ENCODE measurements at regions not wholly inside any gene's neighbourhood (a gene's known extent, or its start where the extent isn't known, plus 50 kb on each side); places are given as distances from the start of the nearest gene placed in this dataset.

DNA sequence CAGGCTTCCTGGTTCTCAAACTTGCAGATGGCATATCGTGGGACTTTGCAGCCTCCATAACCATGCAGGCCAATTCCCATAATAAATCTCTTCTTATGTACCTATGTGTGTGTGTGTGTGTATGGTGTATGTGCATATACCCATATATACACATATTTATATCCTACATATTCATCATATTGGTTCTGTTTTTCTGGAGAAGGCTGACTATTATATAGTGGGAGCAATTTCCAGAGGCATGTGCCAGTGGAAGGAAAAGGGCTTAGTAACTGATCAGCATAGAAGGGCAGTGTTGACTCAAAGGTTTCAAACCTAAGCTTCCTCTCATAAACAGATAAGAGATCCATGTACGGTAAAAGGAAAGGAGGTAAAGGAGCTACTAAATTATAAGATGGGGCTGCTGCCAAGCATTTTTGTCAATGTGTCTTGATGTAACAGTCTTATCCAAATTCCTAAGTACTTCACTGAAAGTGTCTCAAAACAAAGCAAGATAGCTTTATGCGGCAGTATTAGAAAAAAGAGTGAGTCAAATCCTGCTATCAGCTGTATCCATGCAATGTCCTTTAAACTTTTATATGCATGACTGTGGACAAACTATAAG is 432.1 kb downstream of the TBC1D4 start:
- ATAC-seq (ENCODE audit: low read depth in 2 of 2), result no peak
- Mint-ChIP-seq H3K27ac (no peak overlapping the region), H3K4me1 (no peaks in the 10 kb centered on the region), H3K27me3 (peaks cover 0 to 4% (median 0%) of the 10 kb centered on the region in 3 donors), H3K4me3 (no peak overlapping the region), H3K9me3 (peaks cover 0 to 15% (median 6%) of the 10 kb centered on the region in 7 donors), H3K36me3 (no peaks in the 10 kb centered on the region)
- DNase-seq, result no peak

DNA sequence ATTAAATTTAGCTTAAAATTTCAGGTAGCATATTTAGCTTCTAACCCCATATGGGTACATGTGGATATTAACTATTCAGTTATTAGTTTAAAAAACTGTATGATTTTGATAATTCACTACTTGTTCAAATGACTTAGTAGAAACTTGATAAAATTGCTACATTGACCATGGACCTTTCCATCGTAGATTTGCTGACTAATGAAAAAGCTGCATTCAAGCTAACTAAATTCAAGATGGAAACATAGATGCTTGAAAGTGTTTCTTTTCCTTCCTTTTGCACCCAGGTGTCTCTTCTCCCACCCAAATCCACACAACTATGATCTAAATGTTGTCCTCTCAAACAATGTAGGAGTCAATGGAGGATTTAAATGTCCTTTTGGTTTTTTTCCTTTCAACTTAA is 439.2 kb downstream of the TBC1D4 start:
- H3K27me3 Mint-ChIP-seq, result no peaks in the 10 kb centered on the region
- H3K36me3 Mint-ChIP-seq, result no peaks in the 10 kb centered on the region
- no peak overlapping the region for H3K27ac Mint-ChIP-seq
- DNase-seq (no peak), ATAC-seq (ENCODE audit: low read depth in 2 of 2) (no peak)
- H3K4me3 Mint-ChIP-seq, result no peak overlapping the region
- no peaks in the 10 kb centered on the region for H3K4me1 Mint-ChIP-seq
- H3K9me3 Mint-ChIP-seq, result peaks cover 0 to 14% (median 8%) of the 10 kb centered on the region in 7 donors

DNA sequence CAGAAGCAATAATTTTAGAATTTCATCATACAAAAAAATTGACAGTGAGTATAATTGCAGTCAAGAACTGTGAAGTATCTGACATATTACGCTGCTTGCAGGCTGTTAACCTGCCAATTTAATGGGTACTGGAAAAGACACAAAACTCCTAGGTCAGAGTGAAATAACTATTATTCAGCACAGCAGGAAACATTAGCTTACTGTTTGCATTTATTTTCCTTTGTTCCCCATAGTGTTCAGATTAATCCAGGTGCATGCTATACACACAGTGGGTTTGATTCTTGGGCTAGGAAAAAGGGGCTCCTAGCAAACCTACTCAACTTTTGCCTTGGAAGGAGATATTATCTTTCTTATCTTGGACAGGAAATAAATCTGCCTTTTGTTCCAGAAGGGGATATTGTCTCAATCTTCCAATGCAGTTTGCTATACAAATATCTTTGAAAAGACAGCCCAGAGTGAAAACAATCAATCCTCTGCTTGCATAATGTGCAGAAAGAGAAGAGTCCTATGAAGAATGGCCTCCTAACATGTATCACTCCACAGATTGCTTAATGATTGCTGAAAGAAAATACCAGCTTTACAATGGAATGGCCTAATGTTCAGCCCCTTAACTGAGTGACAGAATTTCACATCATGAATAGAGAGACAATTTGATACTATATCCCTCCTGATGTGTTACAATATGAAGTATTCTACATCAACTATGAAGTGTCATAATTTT is 443.4 kb downstream of the TBC1D4 start:
- ATAC-seq (ENCODE audit: low read depth in 2 of 2) (no peak), DNase-seq (no peak)
- Mint-ChIP-seq H3K9me3 (peaks cover 5 to 36% (median 15%) of the 10 kb centered on the region in 7 donors), H3K36me3 (no peaks in the 10 kb centered on the region), H3K27me3 (no peaks in the 10 kb centered on the region), H3K27ac (no peak overlapping the region), H3K4me3 (no peak overlapping the region), H3K4me1 (no peaks in the 10 kb centered on the region)

DNA sequence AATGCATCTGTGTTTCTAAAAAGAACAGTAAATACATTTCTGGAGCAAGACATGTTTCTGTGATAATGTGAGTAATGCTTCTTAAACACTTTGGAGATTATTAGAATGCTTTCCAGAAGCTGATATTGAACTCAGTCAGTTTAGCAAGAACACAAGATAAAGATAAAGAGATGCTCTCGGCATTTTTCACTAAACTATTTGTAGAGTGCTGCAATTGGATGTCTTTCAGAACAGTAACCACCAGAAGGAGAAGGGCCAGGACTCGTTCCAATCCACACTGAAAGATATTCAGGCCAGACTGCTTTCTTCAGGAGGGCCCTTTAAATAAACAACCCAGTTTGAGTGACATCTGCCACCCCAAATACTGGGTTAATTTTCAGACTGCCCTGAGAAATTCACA is 456.0 kb downstream of the TBC1D4 start:
- no peak for ATAC-seq (ENCODE audit: low read depth in 2 of 2)

DNA sequence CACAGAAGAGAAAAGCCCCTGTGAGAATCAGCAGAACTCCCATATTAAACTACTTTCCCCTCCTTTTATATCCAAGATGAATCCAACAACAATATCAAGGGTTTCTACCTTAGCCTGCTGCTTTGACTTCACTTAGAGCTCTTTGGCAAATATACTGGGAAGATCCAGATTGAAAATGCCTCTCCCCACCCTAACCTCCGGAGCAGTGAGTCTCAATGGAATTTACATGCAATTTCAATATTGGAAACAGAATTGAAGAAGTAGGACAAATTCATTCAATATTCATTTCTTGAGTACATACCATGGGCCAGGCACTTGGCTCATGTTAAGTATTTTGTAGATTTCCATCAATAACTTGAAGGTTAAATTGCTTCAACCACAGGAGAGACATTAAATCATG is 457.4 kb downstream of the TBC1D4 start:
- no peak for DNase-seq
- no peaks in the 10 kb centered on the region for H3K4me1 Mint-ChIP-seq
- H3K9me3 Mint-ChIP-seq, result peaks cover 5 to 17% (median 8%) of the 10 kb centered on the region in 7 donors
- no peak overlapping the region for H3K4me3 Mint-ChIP-seq
- no peak overlapping the region for H3K27ac Mint-ChIP-seq
- peaks cover 0 to 7% of the 10 kb centered on the region in 2 donors for H3K36me3 Mint-ChIP-seq
- no peak for ATAC-seq (ENCODE audit: low read depth in 2 of 2)
- H3K27me3 Mint-ChIP-seq, result no peaks in the 10 kb centered on the region

More for the DNA sequence above, 456.0 kb downstream of the TBC1D4 start:
- peaks cover 7 to 24% (median 13%) of the 10 kb centered on the region in 7 donors for H3K9me3 Mint-ChIP-seq
- peaks cover 0 to 7% of the 10 kb centered on the region in 2 donors for H3K36me3 Mint-ChIP-seq
- no peaks in the 10 kb centered on the region for H3K27me3 Mint-ChIP-seq
- H3K4me1 Mint-ChIP-seq, result no peaks in the 10 kb centered on the region
- H3K4me3 Mint-ChIP-seq, result no peak overlapping the region
- DNase-seq, result no peak
- no peak overlapping the region for H3K27ac Mint-ChIP-seq

DNA sequence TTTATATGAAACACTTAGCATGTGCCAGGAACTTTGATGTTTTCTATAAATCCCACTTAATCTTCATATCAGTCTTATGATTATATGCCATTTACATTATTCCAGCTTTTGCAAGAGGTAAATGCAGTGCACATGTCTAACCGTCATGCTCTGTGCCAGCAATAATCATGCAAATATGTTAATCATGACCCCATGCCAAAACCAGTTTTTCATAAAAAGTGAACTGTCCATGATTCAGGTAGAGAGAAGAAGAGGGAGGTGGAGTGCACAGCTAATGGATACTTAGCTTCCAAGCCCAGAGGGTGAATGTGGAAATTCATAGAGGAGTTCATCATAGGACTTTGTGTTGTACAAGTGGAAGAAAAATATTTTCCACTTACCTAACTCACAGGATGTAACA is 458.4 kb downstream of the TBC1D4 start:
- DNase-seq (no peak), ATAC-seq (ENCODE audit: low read depth in 2 of 2) (no peak)
- no peak overlapping the region for H3K4me3 Mint-ChIP-seq
- H3K27ac Mint-ChIP-seq, result no peak overlapping the region
- H3K36me3 Mint-ChIP-seq, result peaks cover 0 to 5% of the 10 kb centered on the region in 2 donors
- no peaks in the 10 kb centered on the region for H3K27me3 Mint-ChIP-seq
- H3K4me1 Mint-ChIP-seq, result no peaks in the 10 kb centered on the region
- H3K9me3 Mint-ChIP-seq, result peaks cover 3 to 15% (median 7%) of the 10 kb centered on the region in 7 donors

DNA sequence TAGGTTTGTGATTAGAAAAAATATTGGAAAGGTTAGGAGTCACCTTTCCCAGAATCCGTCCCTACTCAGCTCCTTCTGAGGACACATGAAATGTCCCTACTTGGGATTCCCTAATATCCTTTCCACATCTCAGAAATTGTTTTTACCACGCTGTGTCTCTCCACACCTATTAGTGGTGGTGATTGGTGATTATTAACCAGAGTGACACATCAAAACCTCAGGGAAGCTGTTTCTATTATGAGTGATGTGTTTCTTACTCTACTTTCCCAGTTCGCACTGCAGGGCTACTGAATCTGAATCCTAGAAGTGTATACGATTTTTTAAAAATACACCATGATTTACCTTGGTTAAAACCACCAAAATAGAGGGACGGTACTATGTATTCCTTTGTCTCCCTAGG is 460.8 kb downstream of the TBC1D4 start:
- Mint-ChIP-seq H3K36me3 (no peaks in the 10 kb centered on the region), H3K4me3 (no peak overlapping the region), H3K27ac (no peak overlapping the region), H3K4me1 (no peaks in the 10 kb centered on the region), H3K27me3 (no peaks in the 10 kb centered on the region), H3K9me3 (peaks cover 2 to 18% (median 5%) of the 10 kb centered on the region in 7 donors)
- ATAC-seq (ENCODE audit: low read depth in 2 of 2), result no peak
- DNase-seq, result no peak

DNA sequence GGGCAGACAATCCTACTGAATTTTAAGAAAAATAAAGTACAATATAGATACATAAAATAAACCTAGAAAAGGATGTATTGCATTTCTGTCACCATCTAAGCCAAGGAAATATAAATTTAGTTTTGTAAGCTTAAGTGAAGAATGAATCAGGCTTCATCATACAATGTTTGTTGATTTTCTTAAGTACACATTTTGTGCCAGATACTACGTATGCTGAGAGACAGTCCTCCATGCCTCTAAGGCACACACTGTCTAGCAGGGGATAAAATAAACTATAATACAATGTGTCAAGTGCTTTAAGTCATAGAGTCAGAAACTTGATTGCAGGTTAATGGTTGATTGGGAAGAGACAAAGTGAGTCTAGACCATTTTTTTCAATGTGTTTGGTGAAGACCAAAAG is 465.7 kb downstream of the TBC1D4 start:
- no peaks in the 10 kb centered on the region for H3K36me3 Mint-ChIP-seq
- H3K4me3 Mint-ChIP-seq, result no peak overlapping the region
- ATAC-seq (ENCODE audit: low read depth in 2 of 2), result no peak

DNA sequence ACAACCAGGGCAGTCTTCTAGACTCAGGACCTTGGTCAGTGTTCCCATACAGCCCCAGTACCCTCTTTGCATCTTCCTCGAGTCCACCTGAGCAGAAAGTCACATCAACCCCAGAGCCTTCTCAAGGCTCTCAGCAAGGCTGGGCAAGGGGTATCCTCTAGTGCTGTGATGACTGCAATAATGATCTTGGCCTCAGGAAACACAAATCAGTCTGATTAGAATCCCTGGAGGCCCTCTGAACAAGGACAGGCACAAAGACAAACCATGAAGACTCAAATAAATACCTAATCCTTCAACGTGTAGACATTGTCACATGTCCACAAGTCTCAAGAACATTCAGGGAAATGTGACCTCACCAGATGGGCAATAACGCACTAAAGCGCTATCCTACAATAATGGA is 468.2 kb downstream of the TBC1D4 start:
- Mint-ChIP-seq H3K4me3 (no peak overlapping the region), H3K27ac (no peak overlapping the region), H3K9me3 (peaks cover 2 to 15% (median 5%) of the 10 kb centered on the region in 7 donors), H3K36me3 (no peaks in the 10 kb centered on the region), H3K4me1 (no peaks in the 10 kb centered on the region), H3K27me3 (no peaks in the 10 kb centered on the region)
- DNase-seq (no peak), ATAC-seq (ENCODE audit: low read depth in 2 of 2) (no peak)

More for the DNA sequence above, 465.7 kb downstream of the TBC1D4 start:
- Mint-ChIP-seq H3K4me1 (no peaks in the 10 kb centered on the region), H3K27ac (no peak overlapping the region), H3K9me3 (peaks cover 2 to 15% (median 5%) of the 10 kb centered on the region in 7 donors), H3K27me3 (no peaks in the 10 kb centered on the region)
- no peak for DNase-seq

DNA sequence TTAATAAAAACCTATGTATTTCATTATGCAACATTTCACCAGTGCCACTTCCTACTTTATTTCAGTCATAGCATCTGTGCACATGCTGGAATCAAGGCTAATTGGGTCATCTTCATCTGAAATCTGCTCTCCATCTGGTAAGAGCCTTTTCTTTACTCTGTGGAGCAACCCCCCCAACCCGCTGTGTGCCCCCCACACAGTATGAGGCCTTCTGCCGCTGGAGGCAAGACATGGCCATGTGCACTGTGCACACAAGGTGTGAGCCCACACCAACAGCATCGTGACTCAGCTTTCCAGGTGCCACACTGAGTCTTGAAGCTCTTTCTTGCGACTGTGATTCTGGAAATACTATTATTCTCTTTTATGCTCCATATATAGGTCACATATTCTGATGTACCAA is 471.0 kb downstream of the TBC1D4 start:
- no peak overlapping the region for H3K27ac Mint-ChIP-seq
- H3K36me3 Mint-ChIP-seq, result no peaks in the 10 kb centered on the region
- no peak overlapping the region for H3K4me3 Mint-ChIP-seq
- peaks cover 0 to 2% (median 0%) of the 10 kb centered on the region in 7 donors for H3K9me3 Mint-ChIP-seq
- ATAC-seq (ENCODE audit: low read depth in 2 of 2) (no peak), DNase-seq (no peak)
- no peaks in the 10 kb centered on the region for H3K4me1 Mint-ChIP-seq
- H3K27me3 Mint-ChIP-seq, result no peaks in the 10 kb centered on the region

DNA sequence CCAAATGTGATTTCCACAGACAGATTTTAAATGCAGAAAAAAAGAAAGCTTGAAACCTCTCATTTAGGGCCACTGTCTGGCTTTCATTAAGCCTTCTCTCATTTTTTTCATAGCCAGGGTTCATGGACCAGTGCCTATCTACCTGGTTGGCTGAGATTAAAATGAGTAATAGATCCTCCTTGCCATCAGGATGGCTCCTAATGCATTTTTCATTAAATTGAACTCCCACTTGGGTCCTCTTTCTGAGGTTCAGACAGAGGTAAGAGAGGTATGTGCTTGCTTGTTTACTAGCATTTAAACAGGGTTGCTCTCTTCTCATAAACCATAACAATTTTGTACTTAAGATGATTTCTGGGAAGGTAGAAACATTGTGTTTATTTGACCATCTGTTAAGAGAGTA is 473.0 kb downstream of the TBC1D4 start:
- no peaks in the 10 kb centered on the region for H3K36me3 Mint-ChIP-seq
- no peak overlapping the region for H3K27ac Mint-ChIP-seq
- DNase-seq (no peak), ATAC-seq (ENCODE audit: low read depth in 2 of 2) (no peak)
- H3K9me3 Mint-ChIP-seq, result peaks cover 0 to 2% (median 0%) of the 10 kb centered on the region in 7 donors
- H3K4me1 Mint-ChIP-seq, result no peaks in the 10 kb centered on the region
- no peak overlapping the region for H3K4me3 Mint-ChIP-seq
- H3K27me3 Mint-ChIP-seq, result no peaks in the 10 kb centered on the region

DNA sequence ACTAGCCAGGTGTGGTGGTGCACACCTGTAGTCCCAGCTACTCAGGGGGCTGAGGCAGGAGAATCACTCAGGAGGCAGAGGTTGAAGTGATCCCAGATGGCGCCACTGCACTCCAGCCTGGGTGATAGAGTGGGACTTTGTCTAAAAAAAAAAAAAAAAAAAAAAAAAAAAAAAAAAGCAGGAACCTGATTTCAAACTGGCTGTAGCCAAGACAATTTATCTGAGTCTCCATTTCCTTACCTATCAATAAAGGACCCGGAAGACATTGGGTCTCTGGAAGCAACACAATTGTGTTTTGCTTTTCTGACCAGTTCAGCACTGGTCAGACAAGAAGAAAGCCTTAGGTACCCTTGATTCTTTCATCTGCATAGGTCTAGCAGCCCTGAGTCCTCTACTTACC is 491.0 kb downstream of the TBC1D4 start:
- H3K36me3 Mint-ChIP-seq, result no peaks in the 10 kb centered on the region
- no peak overlapping the region for H3K4me3 Mint-ChIP-seq

DNA sequence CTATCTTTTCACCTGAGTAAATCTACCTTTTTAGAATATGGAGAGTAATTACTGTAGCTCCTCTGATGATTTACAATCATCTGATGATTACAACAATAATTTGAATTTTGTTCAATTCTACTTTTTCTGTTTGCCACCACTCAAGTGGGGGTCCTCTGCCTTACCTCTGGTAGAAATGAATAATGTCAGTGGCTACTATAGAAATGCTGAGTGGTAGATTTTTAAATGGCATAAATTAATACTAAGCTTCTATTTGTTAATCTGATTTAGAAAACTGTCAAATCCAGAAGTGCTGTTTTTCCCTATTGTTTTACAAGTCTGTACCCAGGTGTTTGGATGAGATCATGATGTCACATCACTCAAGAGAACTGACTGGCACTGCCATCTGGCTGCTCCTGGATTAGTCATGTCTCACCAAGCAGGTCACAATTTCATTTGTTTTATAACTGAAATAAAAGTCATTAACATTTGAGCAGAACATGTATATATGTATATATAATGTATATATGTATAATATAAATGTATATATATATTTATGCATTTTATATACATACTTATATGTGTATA is 494.8 kb downstream of the TBC1D4 start:
- no peak overlapping the region for H3K4me3 Mint-ChIP-seq
- H3K4me1 Mint-ChIP-seq, result no peaks in the 10 kb centered on the region
- DNase-seq (no peak), ATAC-seq (ENCODE audit: low read depth in 2 of 2) (no peak)
- H3K27ac Mint-ChIP-seq, result no peak overlapping the region
- no peaks in the 10 kb centered on the region for H3K27me3 Mint-ChIP-seq
- H3K36me3 Mint-ChIP-seq, result no peaks in the 10 kb centered on the region
- H3K9me3 Mint-ChIP-seq, result peaks cover 0 to 4% (median 0%) of the 10 kb centered on the region in 7 donors

More for the DNA sequence above, 491.0 kb downstream of the TBC1D4 start:
- H3K27me3 Mint-ChIP-seq, result no peaks in the 10 kb centered on the region
- no peak overlapping the region for H3K27ac Mint-ChIP-seq
- DNase-seq, result no peak
- ATAC-seq (ENCODE audit: low read depth in 2 of 2), result no peak
- no peaks in the 10 kb centered on the region for H3K4me1 Mint-ChIP-seq
- H3K9me3 Mint-ChIP-seq, result peaks cover 0 to 5% (median 0%) of the 10 kb centered on the region in 7 donors

DNA sequence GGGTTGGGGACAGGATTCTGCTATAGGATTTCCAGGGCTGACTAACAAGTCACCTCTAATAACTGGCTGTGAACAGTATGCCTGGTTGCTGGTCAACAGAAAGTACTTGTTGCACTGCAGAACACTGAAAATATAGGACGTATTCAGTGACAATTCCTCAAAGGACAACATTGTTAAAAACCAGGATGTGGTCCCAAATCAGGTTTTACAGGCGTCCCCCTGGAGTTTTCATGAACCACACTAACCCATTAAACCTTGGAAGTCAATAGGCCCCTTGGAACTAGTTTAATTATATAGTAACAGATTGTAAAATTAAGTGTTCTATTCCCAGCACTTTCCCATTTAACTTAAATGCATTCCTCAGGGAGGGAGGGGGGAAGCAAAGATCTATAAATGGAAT is 495.4 kb downstream of the TBC1D4 start:
- H3K36me3 Mint-ChIP-seq, result no peaks in the 10 kb centered on the region
- ATAC-seq (ENCODE audit: low read depth in 2 of 2) (no peak), DNase-seq (no peak)
- H3K27me3 Mint-ChIP-seq, result no peaks in the 10 kb centered on the region
- no peak overlapping the region for H3K27ac Mint-ChIP-seq
- H3K4me3 Mint-ChIP-seq, result no peak overlapping the region
- no peaks in the 10 kb centered on the region for H3K4me1 Mint-ChIP-seq
- peaks cover 0 to 4% (median 0%) of the 10 kb centered on the region in 7 donors for H3K9me3 Mint-ChIP-seq
